SK-N-SH treated with all-trans-retinoic acid at 6 μM for 48 hours (cell line): ENCODE measurements at regions not wholly inside any gene's neighbourhood (a gene's known extent, or its start where the extent isn't known, plus 50 kb on each side); places are given as distances from the start of the nearest gene placed in this dataset.

ENCODE experiments used
- ATAC-seq: fragments of 200-7000 bp; cut with Tn5 transposase; 3 replicates; pipeline ENCODE4 v1.9.1; 2020; ENCODE audit warnings: mild to moderate bottlenecking, moderate library complexity
- ARNTL ChIP-seq: fragments of 450-650 bp; formaldehyde crosslinking; IDR thresholded peaks from 2 replicates; pipeline ENCODE4 v1.5.0; 2020; ENCODE audit warnings: low read depth, mild to moderate bottlenecking, moderate library complexity, borderline replicate concordance
- BACH2 ChIP-seq: fragments of 250-450 bp; sonication (Bioruptor Pico); IDR thresholded peaks from 2 replicates; pipeline ENCODE4 v1.9.0; 2021; ENCODE audit warnings: mild to moderate bottlenecking, borderline replicate concordance
- CREB5 ChIP-seq: fragments of 250-450 bp; sonication (Bioruptor Pico); IDR thresholded peaks from 2 replicates; pipeline ENCODE4 v1.5.1; 2020; ENCODE audit warnings: low read depth, mild to moderate bottlenecking, moderate library complexity
- ESRRG ChIP-seq: fragments of 250-450 bp; sonication (Bioruptor Pico); IDR thresholded peaks from 2 replicates; pipeline ENCODE4 v1.6.1; 2021; ENCODE audit warnings: mild to moderate bottlenecking
- GLIS3 ChIP-seq: fragments of 250-450 bp; sonication (Bioruptor Pico); IDR thresholded peaks from 2 replicates; pipeline ENCODE4 v1.5.0; 2020; ENCODE audit warnings: mild to moderate bottlenecking, moderate library complexity
- ISL1 ChIP-seq: fragments of 250-450 bp; sonication (Bioruptor Pico); IDR thresholded peaks from 2 replicates; pipeline ENCODE4 v2.1.2; 2022; ENCODE audit warnings: mild to moderate bottlenecking, moderate library complexity
- OSR1 ChIP-seq: fragments of 250-450 bp; sonication (Bioruptor Pico); IDR thresholded peaks from 2 replicates; pipeline ENCODE4 v1.8.0; 2022; ENCODE audit warnings: moderate library complexity, mild to moderate bottlenecking, inconsistent platforms
- PATZ1 ChIP-seq: fragments of 250-450 bp; sonication (Bioruptor Pico); IDR thresholded peaks from 2 replicates; pipeline ENCODE4 v1.8.0; 2020; ENCODE audit warnings: mild to moderate bottlenecking, moderate library complexity, borderline replicate concordance
- POU6F1 ChIP-seq: fragments of 250-450 bp; sonication (Bioruptor Pico); IDR thresholded peaks from 2 replicates; pipeline ENCODE4 v1.8.0; 2021; ENCODE audit warnings: low read depth, mild to moderate bottlenecking, moderate library complexity, borderline replicate concordance
- PPARA ChIP-seq: fragments of 250-450 bp; sonication (Bioruptor Pico); IDR thresholded peaks from 2 replicates; pipeline ENCODE4 v1.5.0; 2020; ENCODE audit warnings: mild to moderate bottlenecking, borderline replicate concordance
- RARB ChIP-seq: fragments of 250-450 bp; sonication (Bioruptor Pico); IDR thresholded peaks from 2 replicates; pipeline ENCODE4 v1.8.0; 2021; ENCODE audit warnings: mild to moderate bottlenecking, moderate library complexity
- SNAI2 ChIP-seq: fragments of 250-450 bp; sonication (Bioruptor Pico); IDR thresholded peaks from 2 replicates; pipeline ENCODE4 v1.5.0; 2020; ENCODE audit warnings: mild to moderate bottlenecking, moderate library complexity
- TCF4 ChIP-seq: fragments of 250-450 bp; sonication (Bioruptor Pico); IDR thresholded peaks from 2 replicates; pipeline ENCODE4 v1.8.0; 2021; ENCODE audit warnings: mild to moderate bottlenecking, moderate library complexity, borderline replicate concordance
- TOX ChIP-seq: fragments of 250-450 bp; sonication (Bioruptor Pico); IDR thresholded peaks from 2 replicates; pipeline ENCODE4 v1.8.0; 2021; ENCODE audit warnings: mild to moderate bottlenecking, moderate library complexity, borderline replicate concordance
- ZC3H10 ChIP-seq: fragments of 250-450 bp; sonication (Bioruptor Pico); IDR thresholded peaks from 2 replicates; pipeline ENCODE4 v1.5.1; 2021; ENCODE audit warnings: mild to moderate bottlenecking, moderate library complexity
- ZFP30 ChIP-seq: fragments of 450-650 bp; formaldehyde crosslinking; IDR thresholded peaks from 2 replicates; pipeline ENCODE4 v1.5.0; 2022; ENCODE audit warnings: mild to moderate bottlenecking, moderate library complexity
- ZNF70 ChIP-seq: fragments of 450-650 bp; formaldehyde crosslinking; IDR thresholded peaks from 2 replicates; pipeline ENCODE4 v1.5.0; 2020; ENCODE audit warnings: mild to moderate bottlenecking, moderate library complexity
- ZNF8 ChIP-seq: fragments of 450-650 bp; formaldehyde crosslinking; IDR thresholded peaks from 2 replicates; pipeline ENCODE4 v1.5.0; 2020; ENCODE audit warnings: mild to moderate bottlenecking, moderate library complexity
- TF ChIP-seq, protein P1 (sequence below): fragments of 250-450 bp; sonication (Bioruptor Pico); IDR thresholded peaks from 2 replicates; pipeline ENCODE4 v1.5.0; 2020; ENCODE audit warnings: mild to moderate bottlenecking, moderate library complexity

DNA sequence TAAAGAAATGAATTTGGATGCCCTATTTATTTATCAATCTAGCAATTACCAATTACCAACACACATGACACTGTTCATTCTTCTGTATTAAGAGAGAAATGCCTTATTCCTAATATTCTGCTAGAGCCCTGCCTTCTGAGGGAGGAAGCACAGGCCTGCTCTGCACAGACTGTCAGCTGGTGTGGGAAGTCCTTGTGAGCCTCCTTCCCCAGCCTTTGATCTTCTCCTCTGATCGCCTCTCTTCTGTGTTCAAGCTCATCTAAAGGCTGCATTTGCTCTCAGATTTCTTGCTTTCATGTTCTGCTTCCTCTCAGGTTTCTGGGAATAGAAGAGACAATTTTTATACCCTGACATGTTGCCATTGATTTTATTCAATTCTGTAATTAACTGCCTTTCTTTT lies 290.6 kb upstream of the UMPS start:
- TF ChIP-seq PPARA (CRISPR knock-in tag) = no peak
- TF ChIP-seq SNAI2 = no peak
- no peak for TF ChIP-seq ARNTL (CRISPR knock-in tag)
- TF ChIP-seq GLIS3 (CRISPR knock-in tag) = no peak
- no peak for TF ChIP-seq ZFP30
- TF ChIP-seq POU6F1 (CRISPR knock-in tag) = no peak
- no peak for TF ChIP-seq RARB
- no peak for TF ChIP-seq TOX (CRISPR knock-in tag)
- ATAC-seq = no peak

DNA sequence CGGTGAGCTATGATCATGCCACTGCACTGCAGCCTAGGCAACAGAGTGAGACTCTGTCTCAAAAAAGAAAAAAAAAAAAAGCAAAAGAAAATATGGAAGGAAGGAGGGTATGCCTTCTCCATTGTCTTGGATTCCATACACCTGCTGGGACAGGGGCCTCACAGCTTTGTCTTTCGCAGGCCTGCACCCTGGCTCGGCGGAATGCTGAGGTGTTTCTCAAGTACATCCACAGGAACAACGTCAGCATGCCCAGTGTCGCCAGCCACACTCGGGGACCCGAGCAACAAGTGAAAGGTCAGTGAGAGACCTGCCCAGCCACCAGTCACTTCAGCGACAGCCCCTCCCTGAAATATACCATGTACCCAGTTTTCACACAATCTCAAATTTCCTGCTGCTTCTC lies 288.5 kb upstream of the UMPS start:
- no peak for ATAC-seq
- TF ChIP-seq ARNTL (CRISPR knock-in tag) = no peak
- no peak for TF ChIP-seq TOX (CRISPR knock-in tag)
- TF ChIP-seq SNAI2 = no peak
- no peak for TF ChIP-seq OSR1
- TF ChIP-seq ZFP30 = no peak
- no peak for TF ChIP-seq RARB
- no peak for TF ChIP-seq POU6F1 (CRISPR knock-in tag)
- TF ChIP-seq ZNF8 (CRISPR knock-in tag) = no peak
- no peak for TF ChIP-seq ZNF70 (CRISPR knock-in tag)

- ATAC-seq = no peak
- TF ChIP-seq TCF4 (CRISPR knock-in tag) (no peak), ZNF8 (CRISPR knock-in tag) (no peak), ISL1 (CRISPR knock-in tag) (no peak), PATZ1 (CRISPR knock-in tag) (no peak), POU6F1 (CRISPR knock-in tag) (no peak), CREB5 (CRISPR knock-in tag) (no peak), SNAI2 (no peak), TOX (CRISPR knock-in tag) (no peak), PPARA (CRISPR knock-in tag) (no peak), GLIS3 (CRISPR knock-in tag) (no peak)
Measured at GRCh38 chr3:124442463-124442862, 287.8 kb upstream of the UMPS start.

DNA sequence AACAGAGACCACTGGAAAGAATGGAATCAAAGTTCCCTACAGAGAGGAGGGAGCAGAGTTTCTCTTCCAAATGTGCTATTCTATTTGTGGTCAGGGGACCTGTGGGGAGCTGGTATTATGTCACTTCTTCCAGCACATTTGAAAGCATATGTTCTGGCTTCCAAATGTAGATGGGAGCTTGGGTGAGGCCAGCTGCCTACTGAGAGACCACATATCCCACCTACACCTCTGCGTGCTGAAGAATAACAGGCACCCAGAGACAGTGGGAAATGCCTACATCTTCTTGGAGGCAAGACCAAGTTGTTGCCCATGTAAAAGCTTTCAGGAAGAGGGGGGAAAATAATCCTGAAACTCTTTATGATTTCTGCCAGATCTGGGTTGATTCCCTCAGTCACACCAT lies 286.8 kb upstream of the UMPS start:
- TF ChIP-seq BACH2 (CRISPR knock-in tag) (no peak), ZNF8 (CRISPR knock-in tag) (no peak), SNAI2 (no peak), POU6F1 (CRISPR knock-in tag) (no peak), ESRRG (CRISPR knock-in tag) (no peak), ZC3H10 (CRISPR knock-in tag) (no peak)
- TF ChIP-seq, protein P1, sequence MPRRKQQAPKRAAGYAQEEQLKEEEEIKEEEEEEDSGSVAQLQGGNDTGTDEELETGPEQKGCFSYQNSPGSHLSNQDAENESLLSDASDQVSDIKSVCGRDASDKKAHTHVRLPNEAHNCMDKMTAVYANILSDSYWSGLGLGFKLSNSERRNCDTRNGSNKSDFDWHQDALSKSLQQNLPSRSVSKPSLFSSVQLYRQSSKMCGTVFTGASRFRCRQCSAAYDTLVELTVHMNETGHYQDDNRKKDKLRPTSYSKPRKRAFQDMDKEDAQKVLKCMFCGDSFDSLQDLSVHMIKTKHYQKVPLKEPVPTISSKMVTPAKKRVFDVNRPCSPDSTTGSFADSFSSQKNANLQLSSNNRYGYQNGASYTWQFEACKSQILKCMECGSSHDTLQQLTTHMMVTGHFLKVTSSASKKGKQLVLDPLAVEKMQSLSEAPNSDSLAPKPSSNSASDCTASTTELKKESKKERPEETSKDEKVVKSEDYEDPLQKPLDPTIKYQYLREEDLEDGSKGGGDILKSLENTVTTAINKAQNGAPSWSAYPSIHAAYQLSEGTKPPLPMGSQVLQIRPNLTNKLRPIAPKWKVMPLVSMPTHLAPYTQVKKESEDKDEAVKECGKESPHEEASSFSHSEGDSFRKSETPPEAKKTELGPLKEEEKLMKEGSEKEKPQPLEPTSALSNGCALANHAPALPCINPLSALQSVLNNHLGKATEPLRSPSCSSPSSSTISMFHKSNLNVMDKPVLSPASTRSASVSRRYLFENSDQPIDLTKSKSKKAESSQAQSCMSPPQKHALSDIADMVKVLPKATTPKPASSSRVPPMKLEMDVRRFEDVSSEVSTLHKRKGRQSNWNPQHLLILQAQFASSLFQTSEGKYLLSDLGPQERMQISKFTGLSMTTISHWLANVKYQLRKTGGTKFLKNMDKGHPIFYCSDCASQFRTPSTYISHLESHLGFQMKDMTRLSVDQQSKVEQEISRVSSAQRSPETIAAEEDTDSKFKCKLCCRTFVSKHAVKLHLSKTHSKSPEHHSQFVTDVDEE (CRISPR knock-in tag) = no peak
- TF ChIP-seq, all 23 proteins: peak for 0
- ATAC-seq = no peak
